ENCODE measurements at regions not wholly inside any gene's neighbourhood (a gene's known extent, or its start where the extent isn't known, plus 50 kb on each side); places are given as distances from the start of the nearest gene placed in this dataset.
"Not testable (repeated sequence)": the region's sequence is repeated elsewhere in the genome, so short reads cannot be mapped to it uniquely, and the experiment has no call there.

- no peak overlapping the region for H3K9ac ChIP-seq (ENCODE audit: low read length)
- H3K4me3 ChIP-seq (ENCODE audit: low read length), result no peak overlapping the region
- peak; percentile 29 for DNase-seq (ENCODE audit: low read depth)
- no peaks in the 10 kb centered on the region for H3K27me3 ChIP-seq (replicated peaks; ENCODE audit: control insufficient read depth, insufficient read depth, low read length)
- H3K4me1 ChIP-seq (ENCODE audit: control insufficient read depth, insufficient read depth, low read length), result no peaks in the 10 kb centered on the region
- no peaks in the 10 kb centered on the region for H3K9me3 ChIP-seq (ENCODE audit: control insufficient read depth, low read length)
- no peaks in the 10 kb centered on the region for H3K36me3 ChIP-seq (ENCODE audit: control insufficient read depth, insufficient read depth, low read length, severe bottlenecking)
Measured at GRCh38 chr21:15978215-15978738, 248.5 kb downstream of the USP25 start.

- H3K4me1 ChIP-seq (ENCODE audit: control insufficient read depth, insufficient read depth, low read length); H3K36me3 ChIP-seq (ENCODE audit: control insufficient read depth, insufficient read depth, low read length, severe bottlenecking); DNase-seq (ENCODE audit: low read depth); H3K27me3 ChIP-seq (replicated peaks; ENCODE audit: control insufficient read depth, insufficient read depth, low read length); H3K9me3 ChIP-seq (ENCODE audit: control insufficient read depth, low read length); H3K9ac ChIP-seq (ENCODE audit: low read length); H3K4me3 ChIP-seq (ENCODE audit: low read length): not testable (repeated sequence)
Measured at GRCh38 chr21:15979493-15979892, 249.7 kb downstream of the USP25 start.

- no peak overlapping the region for H3K4me3 ChIP-seq (ENCODE audit: low read length)
- no peak for DNase-seq (ENCODE audit: low read depth)
- no peaks in the 10 kb centered on the region for H3K4me1 ChIP-seq (ENCODE audit: control insufficient read depth, insufficient read depth, low read length)
- no peaks in the 10 kb centered on the region for H3K9me3 ChIP-seq (ENCODE audit: control insufficient read depth, low read length)
- H3K9ac ChIP-seq (ENCODE audit: low read length), result no peak overlapping the region
- H3K36me3 ChIP-seq (ENCODE audit: control insufficient read depth, insufficient read depth, low read length, severe bottlenecking), result no peaks in the 10 kb centered on the region
- H3K27me3 ChIP-seq (replicated peaks; ENCODE audit: control insufficient read depth, insufficient read depth, low read length), result no peaks in the 10 kb centered on the region
Measured at GRCh38 chr21:15986277-15986676, 256.5 kb downstream of the USP25 start.

GRCh38 chr21:15992171-15992570, 262.4 kb downstream of the USP25 start:
- H3K36me3 ChIP-seq (ENCODE audit: control insufficient read depth, insufficient read depth, low read length, severe bottlenecking), result no peaks in the 10 kb centered on the region
- no peak overlapping the region for H3K4me3 ChIP-seq (ENCODE audit: low read length)
- H3K9ac ChIP-seq (ENCODE audit: low read length), result no peak overlapping the region
- DNase-seq (ENCODE audit: low read depth), result no peak
- H3K27me3 ChIP-seq (replicated peaks; ENCODE audit: control insufficient read depth, insufficient read depth, low read length), result no peaks in the 10 kb centered on the region
- H3K4me1 ChIP-seq (ENCODE audit: control insufficient read depth, insufficient read depth, low read length), result peaks cover 4% of the 10 kb centered on the region
- H3K9me3 ChIP-seq (ENCODE audit: control insufficient read depth, low read length), result no peaks in the 10 kb centered on the region

GRCh38 chr21:15993951-15994350, 264.2 kb downstream of the USP25 start:
- Histone ChIP-seq H3K27me3 (replicated peaks; ENCODE audit: control insufficient read depth, insufficient read depth, low read length) (no peaks in the 10 kb centered on the region), H3K36me3 (ENCODE audit: control insufficient read depth, insufficient read depth, low read length, severe bottlenecking) (no peaks in the 10 kb centered on the region), H3K4me3 (ENCODE audit: low read length) (no peak overlapping the region), H3K9ac (ENCODE audit: low read length) (no peak overlapping the region), H3K9me3 (ENCODE audit: control insufficient read depth, low read length) (no peaks in the 10 kb centered on the region), H3K4me1 (ENCODE audit: control insufficient read depth, insufficient read depth, low read length) (peaks cover 10% of the 10 kb centered on the region)
- no peak for DNase-seq (ENCODE audit: low read depth)

GRCh38 chr21:15999741-16000140, 270.0 kb downstream of the USP25 start:
- H3K9ac ChIP-seq (ENCODE audit: low read length), result no peak overlapping the region
- no peak for DNase-seq (ENCODE audit: low read depth)
- H3K4me3 ChIP-seq (ENCODE audit: low read length), result no peak overlapping the region
- H3K4me1 ChIP-seq (ENCODE audit: control insufficient read depth, insufficient read depth, low read length), result peaks cover 21% of the 10 kb centered on the region
- no peaks in the 10 kb centered on the region for H3K9me3 ChIP-seq (ENCODE audit: control insufficient read depth, low read length)
- H3K36me3 ChIP-seq (ENCODE audit: control insufficient read depth, insufficient read depth, low read length, severe bottlenecking), result no peaks in the 10 kb centered on the region
- H3K27me3 ChIP-seq (replicated peaks; ENCODE audit: control insufficient read depth, insufficient read depth, low read length), result no peaks in the 10 kb centered on the region

GRCh38 chr21:16002874-16003466, 273.2 kb downstream of the USP25 start:
- no peak overlapping the region for H3K9ac ChIP-seq (ENCODE audit: low read length)
- no peak overlapping the region for H3K4me3 ChIP-seq (ENCODE audit: low read length)
- no peaks in the 10 kb centered on the region for H3K27me3 ChIP-seq (replicated peaks; ENCODE audit: control insufficient read depth, insufficient read depth, low read length)
- H3K4me1 ChIP-seq (ENCODE audit: control insufficient read depth, insufficient read depth, low read length), result peaks cover 14% of the 10 kb centered on the region
- H3K9me3 ChIP-seq (ENCODE audit: control insufficient read depth, low read length), result no peaks in the 10 kb centered on the region
- H3K36me3 ChIP-seq (ENCODE audit: control insufficient read depth, insufficient read depth, low read length, severe bottlenecking), result no peaks in the 10 kb centered on the region
- DNase-seq (ENCODE audit: low read depth), result peak; percentile 71

GRCh38 chr21:16004086-16004485, 274.3 kb downstream of the USP25 start:
- Histone ChIP-seq H3K9me3 (ENCODE audit: control insufficient read depth, low read length) (no peaks in the 10 kb centered on the region), H3K4me3 (ENCODE audit: low read length) (peak overlapping the region; percentile 5), H3K27me3 (replicated peaks; ENCODE audit: control insufficient read depth, insufficient read depth, low read length) (no peaks in the 10 kb centered on the region), H3K9ac (ENCODE audit: low read length) (no peak overlapping the region), H3K36me3 (ENCODE audit: control insufficient read depth, insufficient read depth, low read length, severe bottlenecking) (no peaks in the 10 kb centered on the region), H3K4me1 (ENCODE audit: control insufficient read depth, insufficient read depth, low read length) (peaks cover 10% of the 10 kb centered on the region)
- DNase-seq (ENCODE audit: low read depth), result no peak

GRCh38 chr21:16004523-16004922, 274.7 kb downstream of the USP25 start:
- Histone ChIP-seq H3K9me3 (ENCODE audit: control insufficient read depth, low read length) (no peaks in the 10 kb centered on the region), H3K4me1 (ENCODE audit: control insufficient read depth, insufficient read depth, low read length) (peaks cover 10% of the 10 kb centered on the region), H3K9ac (ENCODE audit: low read length) (no peak overlapping the region), H3K36me3 (ENCODE audit: control insufficient read depth, insufficient read depth, low read length, severe bottlenecking) (no peaks in the 10 kb centered on the region), H3K4me3 (ENCODE audit: low read length) (no peak overlapping the region), H3K27me3 (replicated peaks; ENCODE audit: control insufficient read depth, insufficient read depth, low read length) (no peaks in the 10 kb centered on the region)
- DNase-seq (ENCODE audit: low read depth), result no peak

GRCh38 chr21:16005996-16006395, 276.2 kb downstream of the USP25 start:
- Histone ChIP-seq H3K4me1 (ENCODE audit: control insufficient read depth, insufficient read depth, low read length) (peaks cover 10% of the 10 kb centered on the region), H3K36me3 (ENCODE audit: control insufficient read depth, insufficient read depth, low read length, severe bottlenecking) (no peaks in the 10 kb centered on the region), H3K9ac (ENCODE audit: low read length) (no peak overlapping the region), H3K9me3 (ENCODE audit: control insufficient read depth, low read length) (peaks cover 6% of the 10 kb centered on the region), H3K4me3 (ENCODE audit: low read length) (no peak overlapping the region), H3K27me3 (replicated peaks; ENCODE audit: control insufficient read depth, insufficient read depth, low read length) (no peaks in the 10 kb centered on the region)
- no peak for DNase-seq (ENCODE audit: low read depth)

GRCh38 chr21:16007943-16008342, 278.2 kb downstream of the USP25 start:
- Histone ChIP-seq H3K9me3 (ENCODE audit: control insufficient read depth, low read length) (peaks cover 13% of the 10 kb centered on the region), H3K4me3 (ENCODE audit: low read length) (no peak overlapping the region), H3K9ac (ENCODE audit: low read length) (no peak overlapping the region), H3K27me3 (replicated peaks; ENCODE audit: control insufficient read depth, insufficient read depth, low read length) (no peaks in the 10 kb centered on the region), H3K4me1 (ENCODE audit: control insufficient read depth, insufficient read depth, low read length) (peaks cover 10% of the 10 kb centered on the region), H3K36me3 (ENCODE audit: control insufficient read depth, insufficient read depth, low read length, severe bottlenecking) (no peaks in the 10 kb centered on the region)
- peak; percentile 40 for DNase-seq (ENCODE audit: low read depth)

- Histone ChIP-seq H3K27me3 (replicated peaks; ENCODE audit: control insufficient read depth, insufficient read depth, low read length) (no peaks in the 10 kb centered on the region), H3K4me3 (ENCODE audit: low read length) (no peak overlapping the region), H3K4me1 (ENCODE audit: control insufficient read depth, insufficient read depth, low read length) (no peaks in the 10 kb centered on the region), H3K36me3 (ENCODE audit: control insufficient read depth, insufficient read depth, low read length, severe bottlenecking) (no peaks in the 10 kb centered on the region), H3K9ac (ENCODE audit: low read length) (no peak overlapping the region), H3K9me3 (ENCODE audit: control insufficient read depth, low read length) (peaks cover 13% of the 10 kb centered on the region)
- no peak for DNase-seq (ENCODE audit: low read depth)
Measured at GRCh38 chr21:16011719-16012118, 281.9 kb downstream of the USP25 start.
